Psoas muscle (tissue), 7 donors: ENCODE measurements at regions not wholly inside any gene's neighbourhood (a gene's known extent, or its start where the extent isn't known, plus 50 kb on each side); places are given as distances from the start of the nearest gene placed in this dataset.

ENCODE experiments used
- ATAC-seq, 4 donors: fragments of 200-7000 bp; cut with Tn5 transposase; one replicate each; pipeline ENCODE4 v1.9.1; 2020; ENCODE audit warnings: moderate library complexity in 3 of 4, mild to moderate bottlenecking in 2 of 4
- DNase-seq, 2 donors: peaks; one replicate each; pipeline ENCODE4 v3.0.0-alpha.2; 2020
- H3K27ac ChIP-seq: fragments of 200-600 bp; one replicate; pipeline ENCODE4 v1.8.0; 2022
- H3K27me3 ChIP-seq, 3 donors: fragments of 200-600 bp in 1 of 3; one replicate each; pipeline versions ENCODE4 v1.6.1 to v1.8.0; 2013 to 2022; ENCODE audit warnings: low read length in 2 of 3, mild to moderate bottlenecking in 2 of 3, moderate library complexity in 1 of 3; ENCODE audit not compliant: insufficient read depth in 3 of 3
- H3K36me3 ChIP-seq, 2 donors: fragments of 200-600 bp in 1 of 2; one replicate each; pipeline versions ENCODE4 v1.6.1 to v1.8.0; 2013 to 2022; ENCODE audit warnings: low read depth in 1 of 2, mild to moderate bottlenecking in 1 of 2, moderate library complexity in 1 of 2; ENCODE audit not compliant: insufficient read depth in 1 of 2
- H3K4me1 ChIP-seq: fragments of 200-600 bp; one replicate; pipeline ENCODE4 v1.8.0; 2022
- H3K4me3 ChIP-seq: fragments of 200-600 bp; one replicate; pipeline ENCODE4 v1.8.0; 2022; ENCODE audit warnings: mild to moderate bottlenecking
- H3K9me3 ChIP-seq: fragments of 200-600 bp; one replicate; pipeline ENCODE4 v1.8.0; 2022
- CTCF ChIP-seq: fragments of 200-600 bp; IDR thresholded peaks from one replicate; pipeline ENCODE4 v1.8.0; 2022; ENCODE audit warnings: antibody characterized with exemption
- WGBS, 3 donors: extraction: QIAGEN DNeasy Blood & Tissue Kit; methylation state at CpG; one replicate each; pipeline versions ENCODE4 v1.1.6 to v1.1.7; 2013; 5-methylcytosine and 5-hydroxymethylcytosine counted together
- intact Hi-C, 2 donors: fragments of 100-400 bp; cut with DNase I; formaldehyde crosslinking; loops; one replicate each; pipeline versions ENCODE4 v1.11.0 to v1.14.2; 2022
- donor health status: healthy with polysubstance abuse.
- donor health status: DM: no; HTN: no; CAD: no; lungs with moderate emphysema.
- donor health status: Bipolar disorder and iron deficiency.
- donor health status: healthy.
- donor health status: DM: yes; HTN: yes; CAD: no.
- donor health status: DM: no; HTN: no; CAD: no.
- donor health status: DM: yes; HTN: yes; CAD: no.

- TF ChIP-seq CTCF: no peak
- Histone ChIP-seq H3K27me3 (no peaks in the 10 kb centered on the region), H3K4me1 (no peaks in the 10 kb centered on the region), H3K36me3 (no peaks in the 10 kb centered on the region), H3K27ac (no peak overlapping the region), H3K4me3 (no peak overlapping the region), H3K9me3 (no peaks in the 10 kb centered on the region)
- no peak for ATAC-seq
- no peak for DNase-seq
- intact Hi-C loops: no loop called here
- WGBS, 3 donors: 34 to 48% (median 38%) methylated on average over 1 of the region's 1 CpG
These were observed 457.3 kb downstream of the EFNB2 start for GRCh38 chr13:106078191-106078590.

GRCh38 chr13:106077017-106077416, 458.4 kb downstream of the EFNB2 start:
- H3K4me1 ChIP-seq: no peaks in the 10 kb centered on the region
- intact Hi-C loops: no loop called here
- no peaks in the 10 kb centered on the region for H3K9me3 ChIP-seq
- no peak overlapping the region for H3K4me3 ChIP-seq
- H3K27ac ChIP-seq: no peak overlapping the region
- no peaks in the 10 kb centered on the region for H3K36me3 ChIP-seq
- DNase-seq (no peak), ATAC-seq (no peak)
- WGBS, 3 donors: 95 to 100% (median 97%) methylated on average over 1 of the region's 1 CpG
- H3K27me3 ChIP-seq: no peaks in the 10 kb centered on the region
- no peak for TF ChIP-seq CTCF

- WGBS, 3 donors: 90 to 100% (median 92%) methylated on average over 1 of the region's 1 CpG
These were observed 463.4 kb downstream of the EFNB2 start for GRCh38 chr13:106072014-106072413.

GRCh38 chr13:106063591-106064313, 471.7 kb downstream of the EFNB2 start:
- Histone ChIP-seq H3K27ac (no peak overlapping the region), H3K9me3 (no peaks in the 10 kb centered on the region), H3K4me3 (no peak overlapping the region), H3K36me3 (no peaks in the 10 kb centered on the region), H3K27me3 (peaks cover 0 to 2% (median 0%) of the 10 kb centered on the region in 3 donors), H3K4me1 (no peaks in the 10 kb centered on the region)
- TF ChIP-seq CTCF: no peak
- WGBS, 3 donors: 67 to 73% (median 71%) methylated on average over 8 of the region's 8 CpGs
- DNase-seq: no peak
- intact Hi-C loops: no loop called here
- no peak for ATAC-seq

More at GRCh38 chr13:106072014-106072413, 463.4 kb downstream of the EFNB2 start:
- ATAC-seq (no peak), DNase-seq (no peak)
- Histone ChIP-seq H3K9me3 (no peaks in the 10 kb centered on the region), H3K4me3 (no peak overlapping the region), H3K27me3 (no peaks in the 10 kb centered on the region), H3K4me1 (no peaks in the 10 kb centered on the region), H3K27ac (no peak overlapping the region), H3K36me3 (no peaks in the 10 kb centered on the region)
- intact Hi-C loops: no loop called here
- TF ChIP-seq CTCF: no peak

- DNase-seq: no peak
- H3K27ac ChIP-seq: no peak overlapping the region
- ATAC-seq: no peak
- H3K27me3 ChIP-seq: peaks cover 0 to 2% (median 0%) of the 10 kb centered on the region in 3 donors
- 76 to 83% (median 80%) methylated on average over 11 of the region's 11 CpGs for WGBS, 3 donors
- no peak overlapping the region for H3K4me3 ChIP-seq
- intact Hi-C loops: no loop called here
- H3K9me3 ChIP-seq: no peaks in the 10 kb centered on the region
- H3K4me1 ChIP-seq: no peaks in the 10 kb centered on the region
- no peak for TF ChIP-seq CTCF
- H3K36me3 ChIP-seq: no peaks in the 10 kb centered on the region
These were observed 473.7 kb downstream of the EFNB2 start for GRCh38 chr13:106061781-106062180.
